ENCODE measurements at regions not wholly inside any gene's neighbourhood (a gene's known extent, or its start where the extent isn't known, plus 50 kb on each side); places are given as distances from the start of the nearest gene placed in this dataset.
"Not testable (repeated sequence)": the region's sequence is repeated elsewhere in the genome, so short reads cannot be mapped to it uniquely, and the experiment has no call there.

GRCh38 chr9:40097992-40098391 is 742.5 kb downstream of the SPATA31A1 start:
- DNase-seq = not testable (repeated sequence)

GRCh38 chr9:40106003-40106782 is 750.7 kb downstream of the SPATA31A1 start:
- DNase-seq = peak in 3 of 5 experiments; percentile 15 to 63 (median 22)

GRCh38 chr9:40106783-40107248 is 751.3 kb downstream of the SPATA31A1 start:
- DNase-seq = not testable (repeated sequence)

GRCh38 chr9:40107251-40107650 is 751.8 kb downstream of the SPATA31A1 start:
- DNase-seq = not testable (repeated sequence)

GRCh38 chr9:40108465-40108864 is 753.0 kb downstream of the SPATA31A1 start:
- DNase-seq = peak in 1 of 5 experiments; percentile 2

- not testable (repeated sequence) for DNase-seq
These were observed 755.3 kb downstream of the SPATA31A1 start for GRCh38 chr9:40110751-40111150.

GRCh38 chr9:40111571-40111970 is 756.1 kb downstream of the SPATA31A1 start:
- not testable (repeated sequence) for DNase-seq

GRCh38 chr9:40130598-40130997 is 775.1 kb downstream of the SPATA31A1 start:
- not testable (repeated sequence) for DNase-seq

- not testable (repeated sequence) for DNase-seq
These were observed 813.7 kb downstream of the SPATA31A1 start for GRCh38 chr9:40169204-40169603.

GRCh38 chr9:40173316-40173715 is 817.8 kb downstream of the SPATA31A1 start:
- DNase-seq = not testable (repeated sequence)

- not testable (repeated sequence) for DNase-seq
These were observed 818.6 kb downstream of the SPATA31A1 start for GRCh38 chr9:40174035-40174434.

- DNase-seq = not testable (repeated sequence)
These were observed 821.9 kb downstream of the SPATA31A1 start for GRCh38 chr9:40177403-40177802.

- DNase-seq = not testable (repeated sequence)
These were observed 835.9 kb downstream of the SPATA31A1 start for GRCh38 chr9:40191403-40191802.

- DNase-seq = not testable (repeated sequence)
These were observed 836.7 kb downstream of the SPATA31A1 start for GRCh38 chr9:40192162-40192561.

GRCh38 chr9:40196165-40196714 is 840.8 kb downstream of the SPATA31A1 start:
- DNase-seq = peak in 1 of 5 experiments; percentile 1

GRCh38 chr9:40196803-40197202 is 841.3 kb downstream of the SPATA31A1 start:
- DNase-seq = not testable (repeated sequence)

GRCh38 chr9:40221596-40222233 is 866.2 kb downstream of the SPATA31A1 start:
- DNase-seq = not testable (repeated sequence)

- DNase-seq = not testable (repeated sequence)
These were observed 867.2 kb downstream of the SPATA31A1 start for GRCh38 chr9:40222617-40223200.

GRCh38 chr9:40223353-40223752 is 867.9 kb downstream of the SPATA31A1 start:
- DNase-seq = not testable (repeated sequence)
